ENCODE measurements at regions not wholly inside any gene's neighbourhood (a gene's known extent, or its start where the extent isn't known, plus 50 kb on each side); places are given as distances from the start of the nearest gene placed in this dataset.

- no peak overlapping the region for H3K4me3 Mint-ChIP-seq
- no peaks in the 10 kb centered on the region for H3K36me3 Mint-ChIP-seq (ENCODE audit: low read depth)
- no peaks in the 10 kb centered on the region for H3K36me3 ChIP-seq (ENCODE audit: insufficient read depth)
- TF ChIP-seq ETS1 (IDR thresholded peaks at IDR 0.05): no peak
- TF ChIP-seq, protein P1, sequence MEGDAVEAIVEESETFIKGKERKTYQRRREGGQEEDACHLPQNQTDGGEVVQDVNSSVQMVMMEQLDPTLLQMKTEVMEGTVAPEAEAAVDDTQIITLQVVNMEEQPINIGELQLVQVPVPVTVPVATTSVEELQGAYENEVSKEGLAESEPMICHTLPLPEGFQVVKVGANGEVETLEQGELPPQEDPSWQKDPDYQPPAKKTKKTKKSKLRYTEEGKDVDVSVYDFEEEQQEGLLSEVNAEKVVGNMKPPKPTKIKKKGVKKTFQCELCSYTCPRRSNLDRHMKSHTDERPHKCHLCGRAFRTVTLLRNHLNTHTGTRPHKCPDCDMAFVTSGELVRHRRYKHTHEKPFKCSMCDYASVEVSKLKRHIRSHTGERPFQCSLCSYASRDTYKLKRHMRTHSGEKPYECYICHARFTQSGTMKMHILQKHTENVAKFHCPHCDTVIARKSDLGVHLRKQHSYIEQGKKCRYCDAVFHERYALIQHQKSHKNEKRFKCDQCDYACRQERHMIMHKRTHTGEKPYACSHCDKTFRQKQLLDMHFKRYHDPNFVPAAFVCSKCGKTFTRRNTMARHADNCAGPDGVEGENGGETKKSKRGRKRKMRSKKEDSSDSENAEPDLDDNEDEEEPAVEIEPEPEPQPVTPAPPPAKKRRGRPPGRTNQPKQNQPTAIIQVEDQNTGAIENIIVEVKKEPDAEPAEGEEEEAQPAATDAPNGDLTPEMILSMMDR (conservative IDR thresholded peaks at IDR 0.05; ENCODE audit: low read depth in 2 of 2): no peak
- TF ChIP-seq ZNF114 (CRISPR knock-in tag; IDR thresholded peaks at IDR 0.05): no peak
- no peak for TF ChIP-seq ZNF331 (CRISPR knock-in tag; IDR thresholded peaks at IDR 0.05; ENCODE audit: low read depth)
- TF ChIP-seq STAT1 (IDR thresholded peaks at IDR 0.05; ENCODE audit: unreplicated experiment): no peak
- TF ChIP-seq EZH2phosphoT487 (IDR thresholded peaks at IDR 0.05; ENCODE audit: unreplicated experiment): no peak
- no peak for TF ChIP-seq JUNB (IDR thresholded peaks at IDR 0.05; ENCODE audit: unreplicated experiment)
- TF ChIP-seq POLR2AphosphoS5 (IDR thresholded peaks at IDR 0.05; ENCODE audit: low read depth): no peak
- TF ChIP-seq NANOG (IDR thresholded peaks at IDR 0.05; ENCODE audit: borderline replicate concordance): no peak
- no peak for TF ChIP-seq CREB1 (CRISPR knock-in tag; IDR thresholded peaks at IDR 0.05; ENCODE audit: low read depth)
- TF ChIP-seq ZNF462 (CRISPR knock-in tag; IDR thresholded peaks at IDR 0.05): no peak
- TF ChIP-seq EZH2 (IDR thresholded peaks at IDR 0.05; ENCODE audit: low read depth, unreplicated experiment): no peak
- TF ChIP-seq REST (IDR thresholded peaks at IDR 0.05; ENCODE audit: unreplicated experiment): no peak
- no peaks in the 10 kb centered on the region for H3K4me1 ChIP-seq (ENCODE audit: insufficient read depth)
- no peak overlapping the region for H3K4me3 ChIP-seq
- peaks cover 4% of the 10 kb centered on the region; the same call in 1 of the 3 replicates for H3K4me1 Mint-ChIP-seq
- no peaks in the 10 kb centered on the region for H3F3A ChIP-seq (replicated peaks; ENCODE audit: low read depth)
- no peaks in the 10 kb centered on the region for H3K9me3 Mint-ChIP-seq
- H2AFZ ChIP-seq: 0 out of 2 replicates have a peak overlapping the region, but pooled peaks have one; percentile 16
- H3K27ac Mint-ChIP-seq: no peak overlapping the region
- no peak overlapping the region for H3K4me2 ChIP-seq
- H3K9me2 ChIP-seq (ENCODE audit: insufficient read depth): 0 out of 2 replicates have a peak, but pooled peaks cover 4% of the 10 kb centered on the region
- H3K79me2 ChIP-seq (replicated peaks; ENCODE audit: insufficient read depth): no peaks in the 10 kb centered on the region
- peaks cover 2% of the 10 kb centered on the region for H3K27me3 Mint-ChIP-seq (ENCODE audit: insufficient read depth, low read depth, poor library complexity)
- no peaks in the 10 kb centered on the region for H3K27me3 ChIP-seq (ENCODE audit: insufficient read depth)
- no peak overlapping the region for H3K27ac ChIP-seq (ENCODE audit: low read depth)
- no peak for ATAC-seq
- DNase-seq (ENCODE audit: low spot score): no peak
- H4K20me1 ChIP-seq (replicated peaks; ENCODE audit: insufficient read depth): no peaks in the 10 kb centered on the region
These were observed 68.7 kb upstream of the WWC2 start for GRCh38 chr4:183030309-183030708.
